CD4-positive, alpha-beta T cell (primary cell): ENCODE measurements at regions not wholly inside any gene's neighbourhood (a gene's known extent, or its start where the extent isn't known, plus 50 kb on each side); places are given as distances from the start of the nearest gene placed in this dataset.

Source experiments
- ATAC-seq: fragments of 200-7000 bp; cut with Tn5 transposase; one replicate; pipeline ENCODE4 v1.10.0; 2022; ENCODE audit warnings: mild to moderate bottlenecking; ENCODE audit not compliant: poor library complexity
- CTCF ChIA-PET: fragments of 350-600 bp; sonication (Branson Sonifier 250); formaldehyde crosslinking; loops from one replicate; lab custom pipeline; 2021; ENCODE audit warnings: antibody characterized with exemption, inconsistent platforms; lab: Charles Lee
- POLR2A ChIA-PET: fragments of 350-600 bp; sonication (Branson Sonifier 250); formaldehyde crosslinking; loops from one replicate; lab custom pipeline; 2021; ENCODE audit warnings: antibody characterized with exemption, inconsistent platforms; lab: Charles Lee
- DNase-seq, 14 experiments: peaks; one replicate each; pipeline ENCODE4 v3.0.0-alpha.2; 2013 to 2020; ENCODE audit warnings: mixed read lengths in 2 of 14
- H3K27ac ChIP-seq, 2 donors: one replicate each; pipeline versions ENCODE4 v1.5.1 to v1.7.0; 2013; ENCODE audit warnings: low read length in 2 of 2, low read depth in 1 of 2, mild to moderate bottlenecking in 1 of 2
- H3K27me3 ChIP-seq, 2 experiments: 1 replicate in 1 of 2; 2 replicates in 1 of 2; pipeline versions ENCODE4 v1.6.1 to v1.7.0; 2013; ENCODE audit warnings: low read length in 2 of 2, control low read depth in 1 of 2, mild to moderate bottlenecking in 1 of 2, moderate library complexity in 1 of 2; ENCODE audit not compliant: insufficient read depth in 2 of 2, control insufficient read depth in 1 of 2
- H3K36me3 ChIP-seq: one replicate; pipeline ENCODE4 v1.6.1; 2013; ENCODE audit warnings: low read length, control low read depth; ENCODE audit not compliant: insufficient read depth
- H3K4me1 ChIP-seq: one replicate; pipeline ENCODE4 v1.6.1; 2013; ENCODE audit warnings: low read length, control low read depth; ENCODE audit not compliant: insufficient read depth
- H3K4me3 ChIP-seq: one replicate; pipeline ENCODE4 v1.5.1; 2013; ENCODE audit warnings: mild to moderate bottlenecking, low read length, moderate library complexity
- H3K9me3 ChIP-seq, 2 experiments: 1 replicate in 1 of 2; 2 replicates in 1 of 2; pipeline versions ENCODE4 v1.6.1 to v1.7.0; 2013; ENCODE audit warnings: low read length in 2 of 2, mild to moderate bottlenecking in 2 of 2, control low read depth in 1 of 2, moderate library complexity in 1 of 2; ENCODE audit not compliant: control insufficient read depth in 1 of 2, insufficient read depth in 1 of 2
- H3K27ac Mint-ChIP-seq: one replicate; pipeline ENCODE4 v1.8.0; 2020; ENCODE audit warnings: mixed read lengths
- H3K27me3 Mint-ChIP-seq: one replicate; pipeline ENCODE4 v1.8.0; 2021; ENCODE audit warnings: mixed read lengths
- H3K36me3 Mint-ChIP-seq: one replicate; pipeline ENCODE4 v1.8.0; 2021; ENCODE audit warnings: low read depth, mixed read lengths
- H3K4me1 Mint-ChIP-seq: one replicate; pipeline ENCODE4 v1.8.0; 2021; ENCODE audit warnings: low read depth, mixed read lengths
- H3K4me3 Mint-ChIP-seq: one replicate; pipeline ENCODE4 v1.8.0; 2020; ENCODE audit warnings: mild to moderate bottlenecking, mixed read lengths
- H3K9me3 Mint-ChIP-seq: one replicate; pipeline ENCODE4 v1.8.0; 2020; ENCODE audit warnings: mixed read lengths
- intact Hi-C, 2 experiments: fragments of 100-400 bp; cut with DNase I in 1 of 2; cut with micrococcal nuclease in 1 of 2; formaldehyde crosslinking; loops; one replicate each; pipeline versions ENCODE4 v1.15.1 to v1.9.0; 2023 to 2025; cut with DNase I, micrococcal nuclease
- TF ChIP-seq, protein P1 (sequence below): fragments of 200-600 bp; IDR thresholded peaks from one replicate; pipeline ENCODE4 v1.8.0; 2022; ENCODE audit warnings: antibody characterized with exemption, mild to moderate bottlenecking

DNA sequence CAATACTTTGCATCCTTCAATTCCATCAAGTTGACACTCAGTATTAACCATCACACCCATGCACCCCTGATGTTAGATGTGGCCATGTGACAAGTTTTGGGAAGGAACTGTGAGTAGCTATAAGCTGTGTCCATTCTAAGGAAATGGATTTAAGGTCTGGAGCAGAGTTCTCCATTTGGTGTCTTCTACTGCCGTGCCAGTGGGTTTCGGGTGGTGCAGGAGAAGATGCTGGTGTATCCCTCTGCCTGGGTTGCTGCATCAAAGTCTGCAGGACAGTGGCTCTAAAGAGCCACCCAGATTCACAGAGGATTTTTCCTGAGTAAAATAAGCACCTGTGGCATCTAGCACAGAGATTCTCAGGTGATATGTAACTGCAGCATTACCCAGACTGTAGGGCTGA lies 105.7 kb upstream of the IRS2 start:
- Histone ChIP-seq H3K9me3 (no peaks in the 10 kb centered on the region), H3K27ac (no peak overlapping the region), H3K4me1 (no peaks in the 10 kb centered on the region), H3K27me3 (no peaks in the 10 kb centered on the region), H3K36me3 (no peaks in the 10 kb centered on the region), H3K4me3 (no peak overlapping the region)
- no peak for ATAC-seq
- TF ChIP-seq, protein P1, sequence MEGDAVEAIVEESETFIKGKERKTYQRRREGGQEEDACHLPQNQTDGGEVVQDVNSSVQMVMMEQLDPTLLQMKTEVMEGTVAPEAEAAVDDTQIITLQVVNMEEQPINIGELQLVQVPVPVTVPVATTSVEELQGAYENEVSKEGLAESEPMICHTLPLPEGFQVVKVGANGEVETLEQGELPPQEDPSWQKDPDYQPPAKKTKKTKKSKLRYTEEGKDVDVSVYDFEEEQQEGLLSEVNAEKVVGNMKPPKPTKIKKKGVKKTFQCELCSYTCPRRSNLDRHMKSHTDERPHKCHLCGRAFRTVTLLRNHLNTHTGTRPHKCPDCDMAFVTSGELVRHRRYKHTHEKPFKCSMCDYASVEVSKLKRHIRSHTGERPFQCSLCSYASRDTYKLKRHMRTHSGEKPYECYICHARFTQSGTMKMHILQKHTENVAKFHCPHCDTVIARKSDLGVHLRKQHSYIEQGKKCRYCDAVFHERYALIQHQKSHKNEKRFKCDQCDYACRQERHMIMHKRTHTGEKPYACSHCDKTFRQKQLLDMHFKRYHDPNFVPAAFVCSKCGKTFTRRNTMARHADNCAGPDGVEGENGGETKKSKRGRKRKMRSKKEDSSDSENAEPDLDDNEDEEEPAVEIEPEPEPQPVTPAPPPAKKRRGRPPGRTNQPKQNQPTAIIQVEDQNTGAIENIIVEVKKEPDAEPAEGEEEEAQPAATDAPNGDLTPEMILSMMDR = no peak
- H3K27ac Mint-ChIP-seq = no peak overlapping the region
- intact Hi-C loops = no loop called here
- ChIA-PET CTCF (no interaction called here), POLR2A (no interaction called here)
- no peaks in the 10 kb centered on the region for H3K36me3 Mint-ChIP-seq
- H3K4me3 Mint-ChIP-seq = no peak overlapping the region
- DNase-seq = no peak
- H3K9me3 Mint-ChIP-seq = no peaks in the 10 kb centered on the region
- peaks cover 14% of the 10 kb centered on the region for H3K27me3 Mint-ChIP-seq
- H3K4me1 Mint-ChIP-seq = no peaks in the 10 kb centered on the region

DNA sequence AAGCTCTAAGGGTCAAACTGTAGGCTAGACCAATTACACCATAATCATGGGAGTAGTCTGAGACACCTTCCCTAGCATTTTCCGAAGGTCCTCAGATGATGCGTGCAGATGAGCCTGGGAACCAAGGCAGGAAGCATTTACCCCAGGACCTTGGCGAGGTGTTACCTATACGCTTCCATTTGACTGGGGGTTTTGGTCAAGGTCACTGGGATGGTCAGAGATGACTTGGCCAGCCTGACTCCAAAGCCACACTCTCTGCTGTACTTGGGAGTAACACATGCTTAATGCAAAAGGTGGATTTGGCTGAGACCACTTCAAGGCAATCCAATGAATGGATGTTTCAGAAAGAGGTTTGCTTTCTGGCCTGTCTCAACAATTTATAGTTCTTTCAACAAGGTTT lies 98.9 kb upstream of the IRS2 start:
- no peak for ATAC-seq
- CTCF ChIA-PET = no interaction called here
- TF ChIP-seq, protein P1 = no peak

DNA sequence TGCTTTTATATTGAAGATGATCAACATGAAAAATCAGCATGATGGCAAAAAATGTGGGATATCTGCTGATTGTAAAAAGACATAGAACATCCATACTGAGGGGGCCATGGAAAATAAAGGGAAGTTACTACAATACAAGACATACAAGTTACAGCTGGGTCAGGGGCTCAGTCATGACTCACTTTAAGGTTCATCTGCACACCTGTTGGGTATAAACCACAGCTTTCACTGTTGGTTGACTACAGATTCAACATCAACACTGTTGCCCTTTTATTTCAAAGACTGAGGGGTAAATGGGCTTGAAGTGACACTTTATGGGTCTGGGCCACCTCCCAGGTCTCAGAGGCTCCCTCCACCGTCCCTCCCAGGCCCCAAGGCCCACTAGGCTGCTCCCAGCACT lies 98.1 kb upstream of the IRS2 start:
- intact Hi-C loops = no loop called here
- H3K9me3 ChIP-seq = no peaks in the 10 kb centered on the region
- no peak for ATAC-seq
- Mint-ChIP-seq H3K27me3 (peaks cover 4% of the 10 kb centered on the region), H3K27ac (no peak overlapping the region), H3K4me3 (no peak overlapping the region), H3K4me1 (no peaks in the 10 kb centered on the region), H3K36me3 (no peaks in the 10 kb centered on the region), H3K9me3 (no peaks in the 10 kb centered on the region)
- ChIA-PET POLR2A (no interaction called here), CTCF (no interaction called here)
- no peaks in the 10 kb centered on the region for H3K4me1 ChIP-seq
- TF ChIP-seq, protein P1 = no peak
- H3K27me3 ChIP-seq = no peaks in the 10 kb centered on the region
- H3K4me3 ChIP-seq = no peak overlapping the region
- DNase-seq = no peak
- no peaks in the 10 kb centered on the region for H3K36me3 ChIP-seq
- H3K27ac ChIP-seq = no peak overlapping the region

More for the DNA sequence above, 98.9 kb upstream of the IRS2 start:
- Mint-ChIP-seq H3K27me3 (peaks cover 4% of the 10 kb centered on the region), H3K36me3 (no peaks in the 10 kb centered on the region), H3K4me1 (no peaks in the 10 kb centered on the region), H3K4me3 (no peak overlapping the region), H3K27ac (no peak overlapping the region), H3K9me3 (no peaks in the 10 kb centered on the region)
- Histone ChIP-seq H3K27ac (no peak overlapping the region), H3K9me3 (no peaks in the 10 kb centered on the region), H3K4me3 (no peak overlapping the region), H3K36me3 (no peaks in the 10 kb centered on the region), H3K27me3 (no peaks in the 10 kb centered on the region), H3K4me1 (no peaks in the 10 kb centered on the region)
- intact Hi-C loops = no loop called here
- POLR2A ChIA-PET = no interaction called here
- no peak for DNase-seq
